ENCODE measurements at regions not wholly inside any gene's neighbourhood (a gene's known extent, or its start where the extent isn't known, plus 50 kb on each side); places are given as distances from the start of the nearest gene placed in this dataset.

GRCh38 chr12:118641249-118641648, 264.9 kb downstream of the SUDS3 start:
- no peak overlapping the region for H3K4me3 Mint-ChIP-seq
- no peaks in the 10 kb centered on the region for H3K4me1 Mint-ChIP-seq
- no peak for DNase-seq (ENCODE audit: low spot score in 2 of 2, unreplicated experiment in 2 of 2)
- no peaks in the 10 kb centered on the region for H3K27me3 Mint-ChIP-seq (ENCODE audit: low read depth)
- TF ChIP-seq CTCF (IDR thresholded peaks at IDR 0.05; ENCODE audit: unreplicated experiment): no peak
- H3K9me3 Mint-ChIP-seq: no peaks in the 10 kb centered on the region
- no peak overlapping the region for H3K27ac Mint-ChIP-seq
- no peaks in the 10 kb centered on the region for H3K36me3 Mint-ChIP-seq

GRCh38 chr12:118645219-118645618, 268.9 kb downstream of the SUDS3 start:
- H3K4me3 Mint-ChIP-seq: no peak overlapping the region
- H3K36me3 Mint-ChIP-seq: no peaks in the 10 kb centered on the region
- peak in 1 of 2 experiments; percentile 22 for DNase-seq (ENCODE audit: low spot score in 2 of 2, unreplicated experiment in 2 of 2)
- no peaks in the 10 kb centered on the region for H3K4me1 Mint-ChIP-seq
- H3K27me3 Mint-ChIP-seq (ENCODE audit: low read depth): no peaks in the 10 kb centered on the region
- TF ChIP-seq CTCF (IDR thresholded peaks at IDR 0.05; ENCODE audit: unreplicated experiment): no peak
- peaks cover 5% of the 10 kb centered on the region for H3K9me3 Mint-ChIP-seq
- no peak overlapping the region for H3K27ac Mint-ChIP-seq

- TF ChIP-seq CTCF (IDR thresholded peaks at IDR 0.05; ENCODE audit: unreplicated experiment): no peak
- DNase-seq (ENCODE audit: low spot score in 2 of 2, unreplicated experiment in 2 of 2): no peak
- H3K9me3 Mint-ChIP-seq: peaks cover 5% of the 10 kb centered on the region
- no peak overlapping the region for H3K4me3 Mint-ChIP-seq
- H3K27me3 Mint-ChIP-seq (ENCODE audit: low read depth): no peaks in the 10 kb centered on the region
- H3K4me1 Mint-ChIP-seq: no peaks in the 10 kb centered on the region
- no peak overlapping the region for H3K27ac Mint-ChIP-seq
- H3K36me3 Mint-ChIP-seq: no peaks in the 10 kb centered on the region
Measured at GRCh38 chr12:118649765-118650585, 273.6 kb downstream of the SUDS3 start.

GRCh38 chr12:118650586-118650960, 274.2 kb downstream of the SUDS3 start:
- H3K4me3 Mint-ChIP-seq: no peak overlapping the region
- no peak overlapping the region for H3K27ac Mint-ChIP-seq
- no peaks in the 10 kb centered on the region for H3K4me1 Mint-ChIP-seq
- no peak for DNase-seq (ENCODE audit: low spot score in 2 of 2, unreplicated experiment in 2 of 2)
- H3K27me3 Mint-ChIP-seq (ENCODE audit: low read depth): no peaks in the 10 kb centered on the region
- no peak for TF ChIP-seq CTCF (IDR thresholded peaks at IDR 0.05; ENCODE audit: unreplicated experiment)
- peaks cover 5% of the 10 kb centered on the region for H3K9me3 Mint-ChIP-seq
- H3K36me3 Mint-ChIP-seq: no peaks in the 10 kb centered on the region

GRCh38 chr12:118651487-118651886, 275.1 kb downstream of the SUDS3 start:
- peaks cover 5% of the 10 kb centered on the region for H3K9me3 Mint-ChIP-seq
- H3K4me1 Mint-ChIP-seq: no peaks in the 10 kb centered on the region
- no peaks in the 10 kb centered on the region for H3K36me3 Mint-ChIP-seq
- H3K27ac Mint-ChIP-seq: no peak overlapping the region
- DNase-seq (ENCODE audit: low spot score in 2 of 2, unreplicated experiment in 2 of 2): no peak
- H3K27me3 Mint-ChIP-seq (ENCODE audit: low read depth): no peaks in the 10 kb centered on the region
- no peak overlapping the region for H3K4me3 Mint-ChIP-seq
- no peak for TF ChIP-seq CTCF (IDR thresholded peaks at IDR 0.05; ENCODE audit: unreplicated experiment)
